ENCODE measurements at regions not wholly inside any gene's neighbourhood (a gene's known extent, or its start where the extent isn't known, plus 50 kb on each side); places are given as distances from the start of the nearest gene placed in this dataset.

GRCh38 chr9:82457298-82457697 is 468.7 kb downstream of the SPATA31D1 start:
- intact Hi-C loops (cut with DNase I; ENCODE audit: low total_unique reads) = no loop called here
- no peaks in the 10 kb centered on the region for H3K9me3 ChIP-seq

GRCh38 chr9:82457891-82458290 is 469.3 kb downstream of the SPATA31D1 start:
- intact Hi-C loops (cut with DNase I; ENCODE audit: low total_unique reads) = no loop called here
- peaks cover 6% of the 10 kb centered on the region for H3K4me1 ChIP-seq

More at GRCh38 chr9:82457298-82457697, 468.7 kb downstream of the SPATA31D1 start:
- TF ChIP-seq CTCF (IDR thresholded peaks at IDR 0.05) (no peak), POLR2A (IDR thresholded peaks at IDR 0.05) (no peak)
- Histone ChIP-seq H3K36me3 (ENCODE audit: low read depth, missing control alignments) (no peaks in the 10 kb centered on the region), H3K27me3 (no peaks in the 10 kb centered on the region), H3K4me3 (no peak overlapping the region), H3K27ac (no peak overlapping the region), H3K4me1 (peaks cover 6% of the 10 kb centered on the region)
- DNase-seq = no peak
- 93 to 98% methylated on average over 2 of the region's 2 CpGs for WGBS, 2 donors

GRCh38 chr9:82458296-82458695 is 469.7 kb downstream of the SPATA31D1 start:
- no peaks in the 10 kb centered on the region for H3K9me3 ChIP-seq
- H3K27me3 ChIP-seq = no peaks in the 10 kb centered on the region
- intact Hi-C loops (cut with DNase I; ENCODE audit: low total_unique reads) = no loop called here
- no peak overlapping the region for H3K27ac ChIP-seq
- peaks cover 6% of the 10 kb centered on the region for H3K4me1 ChIP-seq
- no peak for DNase-seq
- no peak overlapping the region for H3K4me3 ChIP-seq
- TF ChIP-seq CTCF (IDR thresholded peaks at IDR 0.05) (no peak), POLR2A (IDR thresholded peaks at IDR 0.05) (no peak)
- 71 to 78% methylated on average over 2 of the region's 2 CpGs for WGBS, 2 donors
- no peaks in the 10 kb centered on the region for H3K36me3 ChIP-seq (ENCODE audit: low read depth, missing control alignments)

More at GRCh38 chr9:82457891-82458290, 469.3 kb downstream of the SPATA31D1 start:
- no peaks in the 10 kb centered on the region for H3K36me3 ChIP-seq (ENCODE audit: low read depth, missing control alignments)
- no peak for DNase-seq
- H3K27ac ChIP-seq = no peak overlapping the region
- H3K27me3 ChIP-seq = no peaks in the 10 kb centered on the region
- TF ChIP-seq CTCF (IDR thresholded peaks at IDR 0.05) (no peak), POLR2A (IDR thresholded peaks at IDR 0.05) (no peak)
- no peak overlapping the region for H3K4me3 ChIP-seq
- no peaks in the 10 kb centered on the region for H3K9me3 ChIP-seq
- WGBS, 2 donors = 79 to 82% methylated on average over 5 of the region's 5 CpGs

- H3K4me3 ChIP-seq = no peak overlapping the region
- DNase-seq = peak; percentile 43
- peak in 2 of 3 experiments; percentile 19 to 38 for TF ChIP-seq CTCF (IDR thresholded peaks at IDR 0.05)
- no peak for TF ChIP-seq POLR2A (IDR thresholded peaks at IDR 0.05)
- H3K27ac ChIP-seq = no peak overlapping the region
- WGBS, 2 donors = 62 to 66% methylated on average over 11 of the region's 11 CpGs
- no peaks in the 10 kb centered on the region for H3K27me3 ChIP-seq
- no peaks in the 10 kb centered on the region for H3K36me3 ChIP-seq (ENCODE audit: low read depth, missing control alignments)
- intact Hi-C loops (cut with DNase I; ENCODE audit: low total_unique reads) = no loop called here
- H3K9me3 ChIP-seq = no peaks in the 10 kb centered on the region
- no peaks in the 10 kb centered on the region for H3K4me1 ChIP-seq
Observed at GRCh38 chr9:82466616-82467260, 478.2 kb downstream of the SPATA31D1 start.

GRCh38 chr9:82467436-82467835 is 478.9 kb downstream of the SPATA31D1 start:
- WGBS, 2 donors = 70 to 83% methylated on average over 2 of the region's 2 CpGs
- intact Hi-C loops (cut with DNase I; ENCODE audit: low total_unique reads) = no loop called here
- no peak for DNase-seq

More at GRCh38 chr9:82467436-82467835, 478.9 kb downstream of the SPATA31D1 start:
- Histone ChIP-seq H3K4me3 (no peak overlapping the region), H3K4me1 (no peaks in the 10 kb centered on the region), H3K27ac (no peak overlapping the region), H3K27me3 (no peaks in the 10 kb centered on the region), H3K36me3 (ENCODE audit: low read depth, missing control alignments) (no peaks in the 10 kb centered on the region), H3K9me3 (no peaks in the 10 kb centered on the region)
- no peak for TF ChIP-seq POLR2A (IDR thresholded peaks at IDR 0.05)

All from testis (tissue), 2 donors.